ENCODE measurements at regions not wholly inside any gene's neighbourhood (a gene's known extent, or its start where the extent isn't known, plus 50 kb on each side); places are given as distances from the start of the nearest gene placed in this dataset.

- no peak overlapping the region for H3K27ac ChIP-seq (ENCODE audit: low read depth in 1 of 2, low read length in 2 of 2)
- H3K9ac ChIP-seq (ENCODE audit: low read depth in 1 of 2, low read length in 2 of 2), result no peak overlapping the region
- DNase-seq (ENCODE audit: low spot score), result no peak
- TF ChIP-seq GABPA (IDR thresholded peaks at IDR 0.05 in 1 of 2, conservative IDR thresholded peaks at IDR 0.05 in 1 of 2) (no peak), RAD21 (IDR thresholded peaks at IDR 0.05) (peak; percentile 7 to 60), CTCF (IDR thresholded peaks at IDR 0.05; ENCODE audit: low read depth, low read length, missing input control) (peak; percentile 12)
- no peaks in the 10 kb centered on the region for H3K27me3 ChIP-seq (ENCODE audit: control insufficient read depth in 4 of 4, insufficient read depth in 4 of 4, low read length in 3 of 4)
- H3K36me3 ChIP-seq (ENCODE audit: control insufficient read depth in 4 of 4, insufficient read depth in 3 of 4, low read depth in 1 of 4, low read length in 3 of 4), result no peaks in the 10 kb centered on the region
- no peak overlapping the region for H3K4me3 ChIP-seq (ENCODE audit: low read depth in 1 of 3, low read length in 3 of 3)
- peaks cover 0 to 12% (median 9%) of the 10 kb centered on the region in 4 donors for H3K4me1 ChIP-seq (ENCODE audit: control insufficient read depth in 4 of 4, insufficient read depth in 4 of 4, low read length in 3 of 4)
- no peaks in the 10 kb centered on the region for H3K9me3 ChIP-seq (ENCODE audit: control insufficient read depth in 4 of 4, low read length in 3 of 4)
Observed at GRCh38 chr5:82597437-82597836, 319.3 kb upstream of the RPS23 start.

DNA sequence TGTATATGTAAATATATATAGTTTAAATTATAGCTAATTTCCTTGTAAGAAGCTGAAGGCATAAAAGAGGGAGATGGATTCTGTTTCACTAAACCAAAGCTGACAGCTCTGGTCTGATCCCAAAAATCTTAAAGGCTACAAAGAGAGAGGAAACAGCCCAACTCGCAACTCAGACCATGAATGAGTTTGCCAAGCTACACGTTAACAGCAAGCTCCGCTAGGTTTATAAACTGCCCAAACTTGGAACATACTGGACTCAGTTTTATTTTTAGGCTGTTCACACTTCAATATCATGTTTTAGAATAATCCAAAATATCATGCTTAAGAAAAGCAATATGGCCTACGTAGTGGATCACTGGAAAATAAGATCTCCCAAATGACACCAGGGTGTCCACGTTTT is 318.3 kb upstream of the RPS23 start:
- WGBS, result 96% methylated on average over 5 of the region's 5 CpGs
- Histone ChIP-seq H3K27ac (ENCODE audit: low read depth in 1 of 2, low read length in 2 of 2) (no peak overlapping the region), H3K27me3 (ENCODE audit: control insufficient read depth in 4 of 4, insufficient read depth in 4 of 4, low read length in 3 of 4) (no peaks in the 10 kb centered on the region), H3K9me3 (ENCODE audit: control insufficient read depth in 4 of 4, low read length in 3 of 4) (no peaks in the 10 kb centered on the region), H3K4me3 (ENCODE audit: low read depth in 1 of 3, low read length in 3 of 3) (no peak overlapping the region), H3K4me1 (ENCODE audit: control insufficient read depth in 4 of 4, insufficient read depth in 4 of 4, low read length in 3 of 4) (peaks cover 0 to 12% (median 9%) of the 10 kb centered on the region in 4 donors), H3K9ac (ENCODE audit: low read depth in 1 of 2, low read length in 2 of 2) (no peak overlapping the region), H3K36me3 (ENCODE audit: control insufficient read depth in 4 of 4, insufficient read depth in 3 of 4, low read depth in 1 of 4, low read length in 3 of 4) (no peaks in the 10 kb centered on the region)
- no peak for DNase-seq (ENCODE audit: low spot score)
- TF ChIP-seq RAD21 (IDR thresholded peaks at IDR 0.05), result no peak
- TF ChIP-seq, protein P1, sequence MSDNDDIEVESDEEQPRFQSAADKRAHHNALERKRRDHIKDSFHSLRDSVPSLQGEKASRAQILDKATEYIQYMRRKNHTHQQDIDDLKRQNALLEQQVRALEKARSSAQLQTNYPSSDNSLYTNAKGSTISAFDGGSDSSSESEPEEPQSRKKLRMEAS (IDR thresholded peaks at IDR 0.05), result no peak
- TF ChIP-seq, protein P2, sequence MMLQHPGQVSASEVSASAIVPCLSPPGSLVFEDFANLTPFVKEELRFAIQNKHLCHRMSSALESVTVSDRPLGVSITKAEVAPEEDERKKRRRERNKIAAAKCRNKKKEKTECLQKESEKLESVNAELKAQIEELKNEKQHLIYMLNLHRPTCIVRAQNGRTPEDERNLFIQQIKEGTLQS (IDR thresholded peaks at IDR 0.05), result no peak
- no peak for TF ChIP-seq ZBTB33 (IDR thresholded peaks at IDR 0.05)
- TF ChIP-seq SP1 (IDR thresholded peaks at IDR 0.05), result no peak
- TF ChIP-seq, protein P3, sequence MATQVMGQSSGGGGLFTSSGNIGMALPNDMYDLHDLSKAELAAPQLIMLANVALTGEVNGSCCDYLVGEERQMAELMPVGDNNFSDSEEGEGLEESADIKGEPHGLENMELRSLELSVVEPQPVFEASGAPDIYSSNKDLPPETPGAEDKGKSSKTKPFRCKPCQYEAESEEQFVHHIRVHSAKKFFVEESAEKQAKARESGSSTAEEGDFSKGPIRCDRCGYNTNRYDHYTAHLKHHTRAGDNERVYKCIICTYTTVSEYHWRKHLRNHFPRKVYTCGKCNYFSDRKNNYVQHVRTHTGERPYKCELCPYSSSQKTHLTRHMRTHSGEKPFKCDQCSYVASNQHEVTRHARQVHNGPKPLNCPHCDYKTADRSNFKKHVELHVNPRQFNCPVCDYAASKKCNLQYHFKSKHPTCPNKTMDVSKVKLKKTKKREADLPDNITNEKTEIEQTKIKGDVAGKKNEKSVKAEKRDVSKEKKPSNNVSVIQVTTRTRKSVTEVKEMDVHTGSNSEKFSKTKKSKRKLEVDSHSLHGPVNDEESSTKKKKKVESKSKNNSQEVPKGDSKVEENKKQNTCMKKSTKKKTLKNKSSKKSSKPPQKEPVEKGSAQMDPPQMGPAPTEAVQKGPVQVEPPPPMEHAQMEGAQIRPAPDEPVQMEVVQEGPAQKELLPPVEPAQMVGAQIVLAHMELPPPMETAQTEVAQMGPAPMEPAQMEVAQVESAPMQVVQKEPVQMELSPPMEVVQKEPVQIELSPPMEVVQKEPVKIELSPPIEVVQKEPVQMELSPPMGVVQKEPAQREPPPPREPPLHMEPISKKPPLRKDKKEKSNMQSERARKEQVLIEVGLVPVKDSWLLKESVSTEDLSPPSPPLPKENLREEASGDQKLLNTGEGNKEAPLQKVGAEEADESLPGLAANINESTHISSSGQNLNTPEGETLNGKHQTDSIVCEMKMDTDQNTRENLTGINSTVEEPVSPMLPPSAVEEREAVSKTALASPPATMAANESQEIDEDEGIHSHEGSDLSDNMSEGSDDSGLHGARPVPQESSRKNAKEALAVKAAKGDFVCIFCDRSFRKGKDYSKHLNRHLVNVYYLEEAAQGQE (IDR thresholded peaks at IDR 0.05), result no peak
- no peak for TF ChIP-seq FOXA2 (IDR thresholded peaks at IDR 0.05)
- TF ChIP-seq RXRA (IDR thresholded peaks at IDR 0.05), result no peak
- no peak for TF ChIP-seq EGR1 (IDR thresholded peaks at IDR 0.05; ENCODE audit: low read depth in 2 of 2)
